ENCODE measurements at regions not wholly inside any gene's neighbourhood (a gene's known extent, or its start where the extent isn't known, plus 50 kb on each side); places are given as distances from the start of the nearest gene placed in this dataset.

DNA sequence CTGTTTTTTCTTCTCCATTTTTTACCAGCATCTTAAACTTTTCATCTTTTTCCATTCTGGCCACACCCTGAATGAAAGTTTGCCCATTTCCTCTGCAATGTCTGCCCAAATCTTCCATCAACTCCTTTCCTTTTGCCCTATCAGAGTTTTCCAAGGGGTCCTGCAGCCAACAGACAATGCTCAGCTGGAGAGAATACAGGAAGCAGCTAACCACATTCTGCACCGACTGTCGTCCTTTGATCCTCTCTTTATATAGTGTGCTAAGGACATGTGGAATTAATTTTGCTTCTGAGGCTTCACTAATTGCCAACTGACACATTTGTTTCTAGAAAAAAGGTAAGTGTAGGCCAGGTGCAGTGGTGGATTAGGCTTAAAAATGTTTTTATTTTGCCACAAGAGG is 50.5 kb upstream of the DLX2 start:
- DNase-seq: no peak

DNA sequence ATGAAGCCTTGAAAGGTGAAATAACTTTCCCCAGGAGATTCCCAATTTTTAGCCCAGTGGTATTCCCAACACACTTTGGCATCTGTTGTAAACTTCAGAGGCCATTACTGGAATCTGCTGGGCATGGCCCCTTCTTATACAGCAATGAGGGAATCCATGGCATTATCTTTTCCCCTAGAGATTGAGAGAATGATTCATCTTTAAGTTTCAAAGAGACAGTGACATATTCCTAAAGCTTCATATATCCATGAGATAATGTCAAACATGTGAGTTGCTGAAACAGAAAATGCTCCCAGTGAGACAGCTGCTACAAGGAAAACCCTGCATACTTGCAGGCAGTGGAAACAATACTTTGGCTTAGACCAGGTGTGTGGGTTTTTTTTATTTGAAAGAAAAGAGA is 51.1 kb upstream of the DLX2 start:
- DNase-seq: no peak

DNA sequence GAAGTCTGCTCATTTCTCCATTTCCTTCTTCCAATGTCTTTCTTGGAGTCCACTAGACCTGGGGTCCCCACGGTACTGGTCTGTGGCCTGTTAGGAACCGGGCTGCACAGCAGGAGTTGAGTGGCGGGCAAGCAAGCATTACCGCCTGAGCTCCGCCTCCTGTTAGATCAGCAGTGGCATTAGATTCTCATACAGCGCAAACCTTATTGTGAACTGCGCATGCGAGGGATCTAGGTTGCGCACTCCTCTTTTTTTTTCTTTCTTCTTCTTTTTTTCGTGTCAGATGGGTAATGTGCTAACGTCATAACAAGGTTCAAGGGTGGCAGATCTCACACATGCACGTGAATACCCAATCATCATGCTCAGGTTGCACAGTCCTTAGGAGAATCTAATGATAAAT is 53.1 kb upstream of the DLX2 start:
- no peak for DNase-seq

DNA sequence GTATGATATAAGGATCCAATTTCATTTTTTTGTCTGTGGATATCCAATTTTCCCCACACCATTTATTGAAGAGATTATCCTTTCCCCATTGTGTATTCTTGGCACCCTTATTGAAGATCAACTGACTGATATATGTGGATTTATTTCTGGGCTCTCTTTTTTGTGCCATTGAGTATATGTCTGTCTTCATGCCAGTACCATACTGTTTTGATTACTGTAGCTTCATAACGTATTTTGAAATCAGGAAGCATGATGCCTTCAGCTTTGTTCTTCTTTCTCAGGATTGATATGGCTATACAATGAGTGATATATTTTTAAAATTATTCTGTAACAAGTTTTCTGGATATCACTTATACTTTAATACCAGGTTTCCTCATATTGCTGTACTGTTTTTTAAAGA is 58.1 kb upstream of the DLX2 start:
- DNase-seq: no peak

DNA sequence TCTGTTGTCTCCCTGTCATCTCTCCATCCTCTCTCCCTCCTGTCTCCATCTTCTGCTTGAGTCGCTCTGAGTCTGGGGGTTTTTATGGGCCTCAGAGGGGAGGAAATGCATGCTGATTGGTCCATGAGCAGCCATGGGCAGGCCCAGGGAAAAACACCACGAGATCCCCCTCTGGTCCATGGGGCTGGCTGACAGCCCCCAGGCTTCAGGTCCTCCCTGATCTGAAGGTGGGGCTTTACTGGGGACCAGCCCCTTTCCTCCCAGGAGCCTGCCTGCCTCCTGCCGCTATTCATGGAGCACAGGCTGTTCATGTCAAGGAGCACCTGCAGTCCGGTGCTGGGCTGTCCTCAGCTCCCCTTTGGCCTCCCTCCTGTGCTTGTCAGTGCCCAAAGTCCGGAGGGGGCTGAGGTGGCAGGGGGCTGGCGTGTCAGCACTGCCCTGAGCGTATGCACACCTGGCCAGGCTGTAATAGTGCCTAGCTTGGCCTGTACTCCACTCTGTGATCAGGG is 59.6 kb upstream of the DLX2 start:
- no peak for DNase-seq

DNA sequence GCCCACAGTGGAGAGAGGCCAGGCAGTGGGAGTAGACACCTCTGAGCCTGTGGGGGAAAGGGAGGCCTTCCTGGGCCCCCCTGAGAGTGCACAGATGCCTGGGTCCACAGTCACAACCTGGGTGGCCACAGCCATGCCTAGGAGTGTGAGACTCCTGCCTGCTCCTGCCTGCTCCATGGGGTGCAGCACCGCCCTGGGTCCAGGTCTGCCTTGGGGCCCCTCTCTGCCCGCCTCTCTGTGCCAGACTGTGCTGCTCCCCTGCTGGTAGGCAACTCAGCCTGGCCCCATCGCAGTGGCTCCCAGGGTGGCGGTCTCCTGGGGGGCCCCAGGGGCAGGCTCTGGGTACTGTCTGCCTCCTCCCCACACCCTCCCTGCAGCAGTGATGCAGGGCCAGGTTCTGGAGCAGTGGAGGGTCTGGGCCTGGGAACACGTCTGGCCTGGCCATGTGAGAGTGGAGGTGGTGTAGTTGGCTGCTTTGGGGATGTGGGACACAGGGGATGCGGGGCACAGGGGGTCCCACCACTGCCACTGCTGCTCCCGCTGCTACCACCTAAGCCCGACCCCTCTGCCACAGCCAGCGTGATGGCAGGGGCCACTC is 60.1 kb upstream of the DLX2 start:
- no peak for DNase-seq

DNA sequence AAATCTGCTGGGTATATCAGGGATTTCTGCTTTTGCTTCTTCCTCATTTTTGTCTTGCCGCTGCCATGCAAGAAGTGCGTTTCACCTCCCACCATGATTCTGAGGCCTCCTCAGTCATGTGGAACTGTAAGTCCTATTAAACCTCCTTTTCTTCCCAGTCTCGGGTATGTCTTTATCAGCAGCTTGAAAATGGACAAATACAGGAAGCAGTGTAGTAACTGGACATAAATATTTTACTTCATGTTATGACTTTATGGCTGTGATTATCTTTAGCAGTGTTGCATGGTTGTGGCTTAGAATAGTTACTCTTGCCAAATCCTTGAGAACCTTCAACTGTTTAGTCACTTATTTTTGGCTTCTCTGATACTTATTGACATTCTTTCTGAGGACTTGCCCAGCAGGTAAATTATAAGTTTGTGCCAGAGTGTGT is 66.2 kb upstream of the DLX2 start:
- DNase-seq: no peak

DNA sequence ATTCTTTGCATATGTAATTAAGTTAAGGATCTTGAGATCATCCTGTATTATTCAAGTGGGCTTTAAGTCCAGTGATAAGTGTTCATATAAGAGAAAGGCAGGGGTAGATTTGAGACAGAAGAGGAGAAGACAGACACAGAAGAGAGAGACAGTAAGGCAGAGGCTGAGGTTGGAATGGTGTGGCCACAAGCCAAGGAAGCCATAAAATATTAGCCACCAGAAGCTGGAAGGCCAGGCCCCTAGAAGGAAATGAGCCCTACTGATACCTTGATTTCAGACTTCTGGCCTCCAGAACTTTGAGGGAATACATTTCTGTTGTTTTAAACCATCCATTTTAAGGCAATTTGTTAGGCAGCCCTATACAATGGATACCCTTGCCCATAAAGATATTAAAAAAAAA is 66.9 kb upstream of the DLX2 start:
- DNase-seq: no peak

DNA sequence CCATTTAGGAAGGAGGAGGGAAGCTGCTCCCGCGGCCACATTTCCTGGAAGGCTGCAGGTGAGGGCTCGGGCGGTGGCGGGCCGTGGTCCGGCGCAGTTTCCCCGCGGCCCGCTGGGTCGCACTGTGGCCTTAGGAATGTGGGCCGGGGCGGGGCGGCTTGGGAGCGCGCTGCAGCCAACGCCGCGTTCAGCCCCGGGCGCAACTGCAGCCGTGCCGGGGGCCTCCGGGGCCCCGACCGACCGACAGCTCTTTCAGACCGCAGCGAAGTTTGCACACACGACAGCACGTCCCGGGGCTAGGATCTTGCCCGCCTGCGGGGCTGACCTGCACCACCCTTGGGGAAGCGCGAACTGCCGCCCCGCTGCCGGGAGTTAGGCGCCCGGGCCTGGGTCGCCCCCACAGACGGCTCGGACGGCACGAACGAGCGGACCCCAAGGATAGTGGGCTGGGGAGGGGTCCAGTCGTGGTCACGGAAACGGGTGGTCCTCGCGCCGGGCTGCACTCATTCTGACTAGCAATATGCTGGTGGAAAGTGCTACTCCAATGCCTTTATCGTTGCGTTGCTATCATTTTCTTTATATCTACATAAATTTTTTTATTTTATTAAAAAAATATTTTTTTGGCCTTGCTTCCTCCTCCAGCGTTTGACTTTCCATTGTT is 69.9 kb upstream of the DLX2 start:
- DNase-seq: peak; percentile 81

DNA sequence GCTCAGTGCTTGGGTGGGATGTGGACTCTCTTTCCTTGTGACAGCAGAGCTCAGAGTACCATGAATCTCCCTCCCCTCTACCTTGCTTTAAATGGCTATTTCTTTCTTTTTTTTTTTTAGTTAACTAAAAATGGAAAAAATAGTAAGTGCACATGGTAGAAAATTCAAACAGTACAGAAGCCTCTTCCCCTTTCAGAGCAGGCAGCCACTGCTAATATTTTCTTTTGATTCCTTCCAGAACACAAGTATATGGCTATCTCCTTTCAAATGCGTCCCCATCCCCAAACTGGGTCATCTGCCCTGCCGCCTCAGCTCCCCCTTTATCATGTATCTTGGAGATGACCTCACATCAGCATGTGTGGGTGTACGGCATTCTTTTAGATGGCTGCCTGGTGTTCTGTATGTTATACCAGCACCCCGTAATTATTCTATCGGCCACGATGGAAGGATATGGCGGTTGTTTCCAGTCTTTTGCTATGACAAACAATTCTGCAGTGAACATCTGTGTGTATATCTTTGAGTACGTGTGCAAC is 70.5 kb upstream of the DLX2 start:
- DNase-seq: no peak

DNA sequence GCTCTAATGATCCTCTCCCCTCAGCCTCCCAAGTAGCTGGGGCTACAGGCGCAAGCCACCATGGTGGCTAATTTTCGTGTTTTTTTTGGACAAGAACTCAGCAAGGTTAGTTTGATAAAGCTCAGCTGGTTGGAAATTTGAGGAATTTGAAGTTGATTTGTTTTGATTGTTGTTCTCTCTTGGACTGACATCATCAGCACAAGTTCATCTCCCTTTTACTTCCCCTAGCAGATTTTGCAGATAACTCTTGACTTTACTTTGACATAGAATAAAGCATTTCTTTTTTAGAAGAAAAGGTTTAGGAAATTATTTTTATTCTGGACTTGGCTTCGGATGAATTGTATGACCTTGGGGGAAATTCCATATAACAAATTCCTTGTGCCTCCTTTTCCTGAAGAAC is 74.9 kb upstream of the DLX2 start:
- no peak for DNase-seq

DNA sequence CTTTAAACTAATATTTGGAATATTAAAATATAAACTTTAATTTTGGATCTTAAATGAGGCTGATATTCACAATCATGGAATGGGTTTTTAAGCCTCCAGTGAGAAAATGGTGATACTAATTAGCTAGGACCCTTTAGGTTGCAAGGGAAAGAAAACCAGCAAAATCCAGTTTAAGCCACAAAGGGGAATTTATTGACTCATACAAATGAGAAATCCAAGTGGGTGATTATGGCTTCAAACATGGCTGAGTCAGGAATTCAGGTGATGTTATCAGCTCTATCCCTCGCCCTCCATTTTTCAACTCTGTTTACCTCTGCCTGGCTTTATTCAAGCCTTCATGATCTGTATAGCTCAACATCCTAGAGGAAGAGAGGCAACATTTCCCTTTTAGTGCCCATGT is 75.3 kb upstream of the DLX2 start:
- DNase-seq: no peak

DNA sequence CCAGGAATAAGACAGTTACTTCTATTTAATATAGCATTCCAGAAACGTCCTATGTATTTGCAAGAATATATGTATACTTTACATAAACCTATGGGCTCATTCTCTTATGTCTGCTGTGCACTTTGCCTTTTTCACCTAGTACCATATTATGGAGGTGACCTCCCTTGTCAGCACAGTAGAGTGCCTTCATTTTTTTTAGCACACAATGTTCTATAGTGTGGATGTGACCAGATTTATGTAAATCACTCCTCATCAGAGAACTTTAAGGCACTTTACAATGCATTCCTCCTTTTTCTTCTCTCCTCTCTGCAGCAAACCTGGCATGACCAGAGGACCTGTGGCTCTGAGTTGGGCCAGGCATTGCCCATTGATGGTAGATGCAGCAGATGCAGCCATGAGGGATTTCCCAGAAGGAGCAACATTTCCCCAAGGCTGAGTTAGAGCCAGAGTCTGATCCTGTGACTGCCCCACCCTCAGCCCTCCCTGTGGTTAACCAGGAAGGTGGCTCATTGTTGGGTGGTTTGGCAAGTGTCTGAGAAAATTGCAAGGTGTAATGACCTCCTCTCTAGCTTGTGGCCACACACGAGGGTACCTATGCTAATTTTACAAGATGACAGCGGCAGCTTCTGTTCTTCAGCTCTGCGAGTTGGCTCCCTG is 76.5 kb upstream of the DLX2 start:
- no peak for DNase-seq

DNA sequence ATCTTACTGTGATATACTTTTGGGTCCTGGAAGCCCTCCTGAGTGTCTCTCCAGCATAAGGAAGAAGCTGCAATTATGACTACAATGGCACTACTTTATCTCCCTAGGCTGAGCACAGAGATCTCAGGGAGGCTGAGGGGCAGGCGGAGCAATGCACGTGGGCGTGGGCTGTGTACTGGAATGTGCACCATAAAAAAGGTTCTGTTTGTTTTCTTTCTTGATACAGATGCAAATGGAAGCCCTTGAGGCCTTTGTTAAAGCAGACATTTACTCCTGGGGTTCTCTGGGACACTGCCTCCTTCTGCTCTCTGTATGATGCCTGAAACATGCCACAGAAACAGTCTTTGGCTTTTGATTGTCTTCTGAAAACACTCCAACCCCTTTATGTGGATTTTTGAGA is 79.1 kb upstream of the DLX2 start:
- no peak for DNase-seq

DNA sequence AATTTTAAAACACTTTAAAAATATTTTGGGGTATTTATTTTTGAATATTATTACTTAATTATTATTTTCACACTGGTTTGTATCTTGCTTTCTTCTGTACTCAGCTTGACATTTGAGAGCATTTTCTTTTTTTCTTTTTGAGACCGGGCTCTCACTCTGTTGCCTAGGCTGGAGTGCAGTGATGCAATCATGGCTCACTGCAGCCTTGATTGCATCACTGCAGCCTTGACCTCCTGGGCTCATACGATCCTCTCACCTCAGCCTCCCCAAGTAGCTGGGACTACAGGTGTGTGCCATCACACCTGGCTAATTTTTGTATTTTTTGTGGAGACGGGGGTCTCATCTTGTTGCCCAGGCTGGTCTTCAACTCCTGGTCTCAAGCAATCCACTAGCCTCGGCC is 79.9 kb upstream of the DLX2 start:
- DNase-seq: no peak

DNA sequence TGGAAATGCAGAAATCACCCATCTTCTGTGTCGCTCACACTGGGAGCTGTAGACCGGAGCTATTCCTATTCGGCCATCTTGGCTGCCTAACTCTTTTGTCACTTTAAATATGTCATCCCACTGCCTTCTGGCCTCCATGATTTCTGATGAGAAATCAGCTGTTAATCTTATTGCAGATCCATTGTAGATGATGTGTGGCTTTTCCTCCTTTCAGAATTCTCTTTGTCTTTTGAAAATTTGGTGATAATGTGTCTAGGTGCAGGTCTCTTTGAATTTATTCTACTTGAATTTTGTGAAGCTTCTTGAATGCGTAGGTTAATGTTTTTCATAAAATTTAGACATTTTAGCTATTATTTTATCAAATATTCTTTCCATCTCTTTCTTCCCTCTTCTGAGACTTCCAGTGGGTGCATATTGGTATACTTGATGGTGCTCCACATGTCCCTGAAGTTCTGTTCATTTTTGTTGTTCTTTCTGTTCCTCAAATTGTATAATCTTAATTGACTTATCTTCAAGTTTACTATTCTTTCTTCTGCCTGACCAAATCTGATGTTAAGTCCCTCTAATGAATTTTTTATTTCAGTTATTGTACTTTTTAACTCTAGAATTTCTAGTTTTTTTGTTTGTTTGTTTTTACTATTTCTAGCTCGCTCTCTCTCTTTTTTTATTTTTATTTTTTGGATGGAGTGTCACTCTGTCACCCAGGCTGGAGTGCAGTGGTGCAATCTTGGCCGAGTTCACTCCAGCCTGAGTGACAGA is 90.8 kb upstream of the DLX2 start:
- DNase-seq: no peak

DNA sequence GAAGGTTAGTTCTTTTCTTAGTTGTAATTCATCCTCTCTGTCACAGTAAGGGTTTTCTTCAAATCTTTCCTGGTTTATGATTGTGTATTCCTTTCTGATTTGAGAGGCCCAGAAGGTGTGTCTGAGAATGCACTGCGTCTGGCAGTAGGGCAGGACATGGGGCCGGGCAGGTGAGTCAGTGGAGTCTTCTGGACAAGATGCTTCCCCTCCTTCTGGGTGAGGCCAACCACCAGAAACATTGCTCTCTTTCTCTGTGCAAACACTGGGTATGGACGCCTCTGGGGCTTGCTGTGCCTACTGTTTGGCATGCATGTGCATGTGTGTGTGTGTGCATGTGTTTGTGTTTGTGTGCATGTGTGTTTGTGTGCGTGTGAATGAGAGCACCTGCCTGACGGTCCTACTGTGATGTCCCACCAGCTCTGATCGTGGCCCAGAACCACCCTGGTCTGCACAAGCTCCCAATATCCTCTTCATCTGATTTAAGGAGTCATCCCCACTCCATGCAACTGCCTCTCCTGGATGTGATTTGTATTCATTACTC is 93.2 kb upstream of the DLX2 start:
- no peak for DNase-seq

DNA sequence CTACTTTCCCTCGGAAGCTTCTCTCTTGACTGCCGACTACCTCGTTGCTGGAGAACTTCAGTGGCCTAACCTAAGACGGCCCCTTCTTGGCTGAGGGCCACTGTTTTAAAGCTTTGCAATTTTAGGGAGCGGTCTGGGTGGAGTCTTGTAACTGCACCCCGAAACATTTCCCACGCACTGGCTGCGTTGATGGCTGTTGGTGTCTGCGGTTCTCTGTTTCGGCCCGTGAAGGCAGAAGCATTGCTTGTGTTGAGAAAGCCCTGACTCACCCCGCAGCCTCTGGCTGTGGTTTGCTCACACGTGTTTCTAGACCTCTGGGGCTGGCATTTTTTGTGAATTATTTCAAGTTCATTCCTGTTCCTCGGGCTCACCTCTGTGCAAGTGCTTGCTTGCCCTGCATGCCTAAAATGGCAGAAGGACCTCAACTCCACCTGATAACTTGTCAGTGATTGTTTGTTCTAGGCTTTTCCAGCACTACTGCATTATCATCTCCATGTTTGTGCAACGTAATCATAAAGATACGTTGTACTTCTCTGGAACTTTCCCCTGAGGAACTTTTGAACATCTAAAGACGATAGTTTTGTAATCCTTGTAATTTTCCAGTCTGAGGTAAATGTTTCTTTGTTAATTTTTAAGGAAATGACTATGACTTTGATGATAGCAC is 94.2 kb upstream of the DLX2 start:
- DNase-seq: no peak

DNA sequence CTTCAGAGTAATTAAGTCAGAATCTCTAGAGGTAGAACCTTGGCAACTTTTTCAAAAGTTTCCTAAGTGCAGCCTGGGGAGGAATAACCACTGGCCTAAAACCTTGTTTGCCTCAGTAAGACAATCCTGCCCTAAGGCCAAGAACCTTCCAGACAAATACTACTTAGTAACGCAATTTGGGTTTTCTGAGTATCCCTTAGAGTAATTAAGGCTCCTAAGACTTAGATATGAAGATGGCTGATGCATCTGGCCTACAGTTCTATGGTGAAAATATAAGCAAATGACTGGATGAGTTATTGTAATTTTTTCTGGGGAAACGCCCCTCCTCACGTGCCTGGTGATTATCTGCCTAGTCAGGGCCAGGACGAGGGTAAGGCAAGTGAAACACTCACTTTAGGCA is 95.7 kb upstream of the DLX2 start:
- DNase-seq: no peak

DNA sequence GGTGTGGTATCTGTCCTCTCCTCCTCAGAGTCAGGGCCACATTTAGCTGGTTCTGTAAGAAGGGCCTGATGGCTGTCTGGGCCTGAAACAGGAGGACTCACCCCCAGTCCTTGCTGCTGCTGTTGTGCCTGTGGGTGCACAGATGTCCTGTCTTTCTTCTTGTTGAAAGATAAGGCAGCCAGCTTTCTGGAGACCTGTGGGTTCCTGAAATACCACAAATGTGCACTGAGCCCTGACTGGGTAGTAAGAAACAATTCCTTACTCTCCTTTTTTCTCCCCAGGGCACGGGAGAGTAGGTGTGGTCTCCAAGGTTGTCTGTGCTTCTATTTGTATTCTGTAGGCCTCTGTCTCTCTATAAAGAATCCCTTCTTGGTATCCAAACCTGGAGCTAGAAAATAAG is 96.2 kb upstream of the DLX2 start:
- DNase-seq: no peak

DNA sequence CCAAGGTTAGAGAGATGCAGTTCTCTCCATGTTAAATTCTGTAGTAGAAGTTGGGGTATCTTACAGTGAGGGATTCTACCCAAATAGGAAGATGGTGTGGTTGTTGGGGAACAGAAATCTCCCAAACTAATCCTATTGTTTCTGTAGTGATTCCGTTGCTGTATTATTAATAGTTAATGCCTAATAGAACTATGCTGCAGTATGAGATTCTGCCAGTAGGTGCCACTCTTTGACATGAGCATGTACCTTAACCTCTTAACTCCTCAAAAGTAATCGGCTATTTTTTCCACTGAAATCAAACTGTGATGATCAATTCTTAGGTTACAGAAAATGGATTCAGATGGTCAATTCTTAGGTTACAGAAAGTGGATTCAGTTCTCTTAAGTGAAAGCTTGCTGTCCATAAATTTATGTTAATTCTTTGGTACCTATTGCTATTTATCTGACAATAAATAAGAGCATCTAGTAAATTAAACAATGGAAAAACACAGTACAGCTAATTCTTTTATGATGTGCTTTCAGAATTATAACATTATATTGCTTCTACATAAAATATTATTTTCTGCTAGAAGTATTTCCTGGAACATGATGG is 97.9 kb upstream of the DLX2 start:
- no peak for DNase-seq

DNA sequence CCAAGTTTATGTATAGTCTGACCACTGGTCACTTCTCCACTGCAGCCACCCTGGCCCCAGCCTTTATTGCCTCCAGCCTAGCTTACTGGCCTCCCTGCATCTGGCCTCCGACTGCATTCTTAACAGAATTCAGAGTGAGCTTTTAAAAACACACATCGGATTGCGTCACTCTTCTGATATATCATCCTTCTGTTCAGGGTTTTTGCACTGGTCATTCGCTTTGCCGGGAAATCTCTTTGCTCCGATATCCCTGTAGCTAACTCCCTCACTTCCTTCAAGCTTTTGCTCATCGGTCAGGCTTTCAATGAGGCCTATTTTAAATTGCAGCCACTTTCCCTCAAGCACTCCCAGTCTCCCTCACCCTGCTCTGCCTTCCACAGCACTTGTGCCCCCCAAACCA is 101.6 kb upstream of the DLX2 start:
- DNase-seq: no peak

Data from femur (tissue), 1 donor.